ENCODE measurements at regions not wholly inside any gene's neighbourhood (a gene's known extent, or its start where the extent isn't known, plus 50 kb on each side); places are given as distances from the start of the nearest gene placed in this dataset.

DNA sequence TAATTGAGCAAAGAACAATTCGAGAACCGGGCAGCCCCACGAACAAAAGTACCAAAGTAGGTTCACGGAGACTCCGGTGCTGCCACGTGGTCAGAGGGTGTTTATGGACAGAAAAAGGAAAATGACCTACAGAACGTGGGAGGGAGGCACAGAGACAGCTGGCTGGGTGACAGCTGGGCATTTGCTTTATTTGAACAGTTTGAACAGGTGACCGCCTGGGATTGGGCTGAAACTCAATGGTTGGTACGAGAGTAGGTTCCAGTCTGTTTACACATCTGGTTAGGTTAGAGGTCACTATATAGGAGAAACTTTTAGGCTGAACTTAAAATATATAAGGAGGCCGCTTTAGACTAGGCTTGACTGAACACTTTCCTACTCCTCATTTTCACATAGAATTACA, 50.6 kb upstream of the CELF2 start:
- DNase-seq (ENCODE audit: low spot score in 2 of 2), result no peak
- Mint-ChIP-seq H3K9me3 (no peaks in the 10 kb centered on the region), H3K4me3 (no peak overlapping the region), H3K4me1 (no peaks in the 10 kb centered on the region), H3K36me3 (peaks cover 6% of the 10 kb centered on the region), H3K27ac (no peak overlapping the region)
- no peak for ATAC-seq

GRCh38 chr10:10967581-10968256, 50.0 kb upstream of the CELF2 start:
- H3K4me3 Mint-ChIP-seq, result no peak overlapping the region
- H3K9me3 Mint-ChIP-seq, result no peaks in the 10 kb centered on the region
- DNase-seq (ENCODE audit: low spot score in 2 of 2), result no peak

More at GRCh38 chr10:10967581-10968256, 50.0 kb upstream of the CELF2 start:
- Mint-ChIP-seq H3K36me3 (peaks cover 6% of the 10 kb centered on the region), H3K27ac (no peak overlapping the region), H3K4me1 (no peaks in the 10 kb centered on the region)
- no peak for ATAC-seq

Measured in stimulated activated effector memory CD8-positive, alpha-beta T cell treated with anti-CD3 and anti-CD28 coated beads, Interleukin-12 subunit alpha, Interleukin-12 subunit beta, amount 100 ng/mL, for 72 hours (primary cell).